KMS-11 (cell line): ENCODE measurements at regions not wholly inside any gene's neighbourhood (a gene's known extent, or its start where the extent isn't known, plus 50 kb on each side); places are given as distances from the start of the nearest gene placed in this dataset.

Experiments
- H2AFZ ChIP-seq: fragments of 200-600 bp; sonication (generic); 2 replicates; pipeline ENCODE4 v1.6.1; 2016; ENCODE audit warnings: antibody characterized with exemption, mixed run types, low read depth
- H3K27ac ChIP-seq: fragments of 200-600 bp; sonication (generic); 2 replicates; pipeline ENCODE4 v1.6.1; 2016; ENCODE audit warnings: mild to moderate bottlenecking, mixed run types
- H3K27me3 ChIP-seq: fragments of 200-600 bp; sonication (generic); 2 replicates; pipeline ENCODE4 v1.6.1; 2017; ENCODE audit warnings: mild to moderate bottlenecking, low read depth, mixed run types, moderate library complexity; ENCODE audit not compliant: insufficient read depth
- H3K36me3 ChIP-seq: fragments of 200-600 bp; sonication (generic); 2 replicates; pipeline ENCODE4 v1.6.1; 2017; ENCODE audit warnings: mild to moderate bottlenecking, mixed run types; ENCODE audit not compliant: insufficient read depth
- H3K4me1 ChIP-seq: fragments of 200-600 bp; sonication (generic); 2 replicates; pipeline ENCODE4 v1.6.1; 2016; ENCODE audit warnings: mild to moderate bottlenecking, low read depth, mixed run types; ENCODE audit not compliant: poor library complexity, severe bottlenecking
- H3K4me2 ChIP-seq: fragments of 200-600 bp; sonication (generic); 2 replicates; pipeline ENCODE4 v1.7.0; 2016; ENCODE audit warnings: mild to moderate bottlenecking, mixed run types
- H3K4me3 ChIP-seq: fragments of 200-600 bp; sonication (generic); IDR thresholded peaks from 2 replicates; pipeline ENCODE4 v1.6.1; 2017; ENCODE audit warnings: low read depth, low read length, mixed read lengths; ENCODE audit not compliant: insufficient read depth
- H3K79me2 ChIP-seq: fragments of 200-600 bp; sonication (generic); 2 replicates; pipeline ENCODE4 v1.6.1; 2016; ENCODE audit warnings: low read depth, mixed run types; ENCODE audit not compliant: insufficient read depth
- H3K9ac ChIP-seq: fragments of 200-600 bp; sonication (generic); 2 replicates; pipeline ENCODE4 v1.6.1; 2016; ENCODE audit warnings: mild to moderate bottlenecking, mixed run types
- H4K20me1 ChIP-seq: fragments of 200-600 bp; sonication (generic); 2 replicates; pipeline ENCODE4 v1.6.1; 2016; ENCODE audit warnings: mild to moderate bottlenecking, mixed run types; ENCODE audit not compliant: insufficient read depth
- CTCF ChIP-seq: fragments of 200-600 bp; sonication (generic); conservative IDR thresholded peaks from 2 replicates; pipeline ENCODE4 v1.6.1; 2017; ENCODE audit warnings: low read depth, mild to moderate bottlenecking, antibody characterized with exemption, low read length, moderate library complexity, mixed read lengths

DNA sequence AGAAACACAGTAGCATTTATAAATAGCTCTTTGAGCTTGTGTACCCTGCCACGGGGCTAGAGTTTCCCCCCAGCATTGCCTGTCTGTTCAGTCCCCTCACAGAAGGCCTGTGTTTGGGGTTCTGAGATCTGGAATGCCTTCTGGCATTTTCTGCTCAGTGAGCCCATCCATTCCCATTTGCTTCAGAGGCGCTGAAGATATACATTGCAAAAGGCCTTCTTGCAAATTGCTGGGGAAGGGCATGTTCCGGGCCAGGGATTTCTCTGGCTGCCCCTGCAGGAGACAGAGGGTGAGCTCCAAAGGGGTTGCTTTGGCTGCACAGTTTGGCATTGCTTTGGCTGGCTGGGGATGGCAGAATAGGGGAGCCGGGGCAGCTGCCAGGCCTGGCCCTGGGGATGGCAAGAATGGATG, 308.4 kb downstream of the MSX2 start:
- Histone ChIP-seq H3K27ac (no peak overlapping the region), H3K79me2 (no peaks in the 10 kb centered on the region), H3K36me3 (no peaks in the 10 kb centered on the region), H3K4me1 (no peaks in the 10 kb centered on the region), H2AFZ (no peak overlapping the region), H3K27me3 (no peaks in the 10 kb centered on the region), H3K4me3 (no peak overlapping the region), H3K9ac (no peak overlapping the region), H4K20me1 (no peaks in the 10 kb centered on the region), H3K4me2 (no peak overlapping the region)
- no peak for TF ChIP-seq CTCF

DNA sequence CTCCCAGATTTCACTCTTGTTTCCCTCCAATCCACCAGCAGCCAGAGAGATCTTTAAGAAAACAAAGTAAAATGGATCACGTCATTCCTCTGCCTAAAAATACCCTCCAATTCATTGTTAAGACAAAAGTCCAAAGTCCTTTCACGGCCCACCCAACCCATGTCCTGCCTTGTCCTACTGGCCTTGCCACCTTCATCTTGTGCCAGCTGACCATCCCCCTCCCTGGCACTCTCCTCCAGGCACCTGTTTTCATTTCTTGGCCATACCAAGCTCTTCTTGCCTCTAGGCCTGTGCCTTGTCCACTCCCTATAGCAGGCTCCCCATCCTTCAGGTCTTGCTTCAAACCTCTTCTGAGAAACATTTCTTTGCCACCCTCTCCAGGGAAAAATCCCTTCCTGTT, 307.6 kb downstream of the MSX2 start:
- Histone ChIP-seq H3K27ac (no peak overlapping the region), H3K4me2 (no peak overlapping the region), H3K4me1 (no peaks in the 10 kb centered on the region), H3K4me3 (no peak overlapping the region), H3K9ac (no peak overlapping the region), H2AFZ (no peak overlapping the region), H3K27me3 (no peaks in the 10 kb centered on the region), H4K20me1 (no peaks in the 10 kb centered on the region), H3K79me2 (no peaks in the 10 kb centered on the region), H3K36me3 (no peaks in the 10 kb centered on the region)
- no peak for TF ChIP-seq CTCF

DNA sequence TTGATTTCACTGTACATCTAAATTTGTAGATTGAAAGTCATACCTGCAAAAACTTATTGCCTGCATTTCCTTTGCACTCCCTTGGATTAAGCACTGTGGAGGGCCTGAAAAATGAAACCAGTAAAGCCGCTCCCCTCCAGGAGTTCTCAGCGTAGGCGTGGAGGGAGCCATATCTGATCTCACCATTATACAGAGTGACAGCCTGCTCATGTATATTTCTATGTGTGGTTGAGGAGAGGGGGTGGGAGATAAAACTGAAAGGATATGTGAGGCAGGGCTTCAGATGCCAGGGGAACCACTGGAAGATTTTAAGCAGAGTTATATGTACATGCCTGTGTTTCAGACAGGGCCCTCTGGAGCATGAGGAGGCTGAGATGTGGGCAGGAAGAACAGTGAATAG, 303.0 kb downstream of the MSX2 start:
- no peak overlapping the region for H3K9ac ChIP-seq
- no peaks in the 10 kb centered on the region for H3K36me3 ChIP-seq
- no peak overlapping the region for H2AFZ ChIP-seq
- no peaks in the 10 kb centered on the region for H3K79me2 ChIP-seq
- no peaks in the 10 kb centered on the region for H4K20me1 ChIP-seq
- no peaks in the 10 kb centered on the region for H3K27me3 ChIP-seq
- TF ChIP-seq CTCF = no peak
- H3K27ac ChIP-seq = no peak overlapping the region
- H3K4me2 ChIP-seq = no peak overlapping the region
- H3K4me1 ChIP-seq = no peaks in the 10 kb centered on the region
- no peak overlapping the region for H3K4me3 ChIP-seq

- TF ChIP-seq CTCF = no peak
- no peaks in the 10 kb centered on the region for H4K20me1 ChIP-seq
- H3K4me1 ChIP-seq = no peaks in the 10 kb centered on the region
- H3K27ac ChIP-seq = no peak overlapping the region
- H3K4me3 ChIP-seq = no peak overlapping the region
- H3K27me3 ChIP-seq = no peaks in the 10 kb centered on the region
- no peak overlapping the region for H2AFZ ChIP-seq
- H3K4me2 ChIP-seq = no peak overlapping the region
- H3K36me3 ChIP-seq = no peaks in the 10 kb centered on the region
- H3K79me2 ChIP-seq = no peaks in the 10 kb centered on the region
- H3K9ac ChIP-seq = no peak overlapping the region
These were observed 300.7 kb downstream of the MSX2 start for GRCh38 chr5:175025077-175025476.
